GM21360 (cell line): ENCODE measurements at regions not wholly inside any gene's neighbourhood (a gene's known extent, or its start where the extent isn't known, plus 50 kb on each side); places are given as distances from the start of the nearest gene placed in this dataset.
A peak's percentile ranks its signal among the peaks of the same experiment; 100 is the strongest.
"Not testable (repeated sequence)": the region's sequence is repeated elsewhere in the genome, so short reads cannot be mapped to it uniquely, and the experiment has no call there.

Source experiments
- ATAC-seq: cut with Tn5 transposase; IDR thresholded peaks from one replicate; pipeline ENCODE4 v1.9.1; 2021; ENCODE audit warnings: mild to moderate bottlenecking, moderate library complexity; ENCODE audit not compliant: unreplicated experiment

DNA sequence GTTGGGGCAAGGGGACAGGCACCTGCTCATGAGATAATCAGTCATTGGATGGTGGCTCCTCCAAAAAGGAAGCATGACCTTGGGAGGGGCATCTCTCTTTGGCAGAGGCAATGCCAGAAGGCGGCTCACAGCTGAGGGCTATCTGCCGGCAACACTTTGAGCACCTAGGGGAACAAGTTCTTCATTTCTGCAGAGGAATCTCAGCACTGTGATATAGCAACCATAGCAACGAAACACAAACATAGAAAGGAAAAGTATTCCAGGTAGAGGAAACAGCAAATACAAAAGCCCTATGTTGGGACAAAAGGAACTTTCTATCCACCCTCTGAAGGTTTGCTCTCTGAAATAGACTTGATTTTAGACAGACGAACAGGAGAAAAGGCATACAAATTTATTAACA lies 89.1 kb upstream of the NEDD4L start:
- no peak for ATAC-seq

DNA sequence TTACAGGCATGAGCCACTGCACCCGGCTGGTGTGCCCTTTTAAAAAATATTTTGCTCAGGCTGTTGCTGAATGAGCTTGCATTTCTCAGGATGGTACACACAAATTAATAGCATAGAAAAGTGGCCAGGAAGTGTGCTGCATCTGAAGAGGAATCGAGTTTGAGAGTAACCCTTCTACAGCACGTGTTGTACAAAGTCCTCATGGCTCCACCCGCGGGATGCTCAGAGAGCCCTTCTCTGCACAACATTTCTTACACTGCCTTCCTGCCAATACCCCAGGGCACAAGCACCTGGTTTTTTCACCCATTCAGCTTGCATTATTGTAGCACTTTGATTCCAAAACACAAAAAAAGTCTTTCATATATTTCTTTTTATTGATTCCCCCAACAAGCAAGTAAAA lies 90.1 kb upstream of the NEDD4L start:
- ATAC-seq = no peak

GRCh38 chr18:57951999-57952774 lies 91.8 kb upstream of the NEDD4L start:
- no peak for ATAC-seq

- peak; percentile 62 for ATAC-seq
These were observed 92.8 kb upstream of the NEDD4L start for GRCh38 chr18:57951117-57951796.

- no peak for ATAC-seq
These were observed 93.5 kb upstream of the NEDD4L start for GRCh38 chr18:57950542-57950941.

DNA sequence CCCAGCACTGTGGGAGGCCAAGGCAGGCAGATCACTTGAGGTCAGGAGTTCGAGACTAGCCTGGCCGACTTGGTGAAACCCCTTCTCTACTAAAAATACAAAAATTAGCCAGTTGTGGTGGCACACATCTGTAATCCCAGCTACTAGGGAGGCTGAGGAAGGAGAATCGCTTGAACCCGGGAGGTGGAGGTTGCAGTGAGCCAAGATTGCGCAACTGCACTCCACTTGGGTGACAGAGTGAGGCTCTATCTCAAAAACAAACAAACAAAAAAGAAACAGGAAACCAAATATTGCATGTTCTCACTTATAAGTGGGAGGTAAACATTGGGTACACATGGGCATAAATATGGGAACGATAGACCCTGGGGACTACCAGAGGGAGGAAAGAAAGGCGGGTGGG lies 94.7 kb upstream of the NEDD4L start:
- ATAC-seq = not testable (repeated sequence)

GRCh38 chr18:57947117-57947516 lies 96.9 kb upstream of the NEDD4L start:
- ATAC-seq = no peak

DNA sequence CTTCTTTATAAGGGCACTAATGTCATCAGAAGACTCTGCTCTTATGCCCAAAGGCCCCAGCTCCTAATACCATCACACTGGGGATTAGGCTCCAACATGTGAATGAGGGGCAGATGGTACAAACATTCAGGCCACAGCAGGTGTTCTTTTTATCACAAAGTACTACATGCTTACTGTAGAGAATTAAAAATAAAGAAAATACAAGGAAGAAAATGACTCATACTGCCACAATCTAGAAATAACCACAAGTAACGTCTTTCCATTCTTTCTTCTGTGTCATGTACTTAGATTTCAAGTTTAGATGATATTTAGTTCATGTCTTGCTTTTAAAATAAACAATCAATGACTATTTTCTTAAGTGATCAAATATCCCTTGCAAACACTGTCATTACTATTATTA lies 100.3 kb upstream of the NEDD4L start:
- no peak for ATAC-seq

DNA sequence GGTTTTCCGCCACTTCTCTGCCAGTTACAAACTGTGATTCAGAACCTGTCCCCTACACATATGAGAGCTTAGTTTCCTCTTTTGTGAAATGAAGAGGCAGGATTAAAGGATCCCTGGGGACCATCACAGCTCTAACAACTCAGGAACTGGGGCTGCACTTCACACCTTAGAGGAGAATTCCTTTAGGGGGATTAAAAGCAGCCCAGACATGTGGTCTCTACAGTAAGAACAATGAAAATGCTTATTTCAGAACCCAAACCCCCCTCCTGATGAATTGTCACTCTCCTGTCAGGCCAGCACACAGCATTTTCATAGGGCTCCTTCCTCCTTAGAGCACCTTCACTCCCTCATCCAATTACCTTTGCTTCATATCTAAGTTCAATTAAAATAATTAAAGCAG lies 101.5 kb upstream of the NEDD4L start:
- no peak for ATAC-seq

GRCh38 chr18:57941841-57942489 lies 102.1 kb upstream of the NEDD4L start:
- no peak for ATAC-seq

GRCh38 chr18:57940166-57940660 lies 103.8 kb upstream of the NEDD4L start:
- ATAC-seq = no peak

- not testable (repeated sequence) for ATAC-seq
These were observed 109.7 kb upstream of the NEDD4L start for GRCh38 chr18:57934375-57934774.

DNA sequence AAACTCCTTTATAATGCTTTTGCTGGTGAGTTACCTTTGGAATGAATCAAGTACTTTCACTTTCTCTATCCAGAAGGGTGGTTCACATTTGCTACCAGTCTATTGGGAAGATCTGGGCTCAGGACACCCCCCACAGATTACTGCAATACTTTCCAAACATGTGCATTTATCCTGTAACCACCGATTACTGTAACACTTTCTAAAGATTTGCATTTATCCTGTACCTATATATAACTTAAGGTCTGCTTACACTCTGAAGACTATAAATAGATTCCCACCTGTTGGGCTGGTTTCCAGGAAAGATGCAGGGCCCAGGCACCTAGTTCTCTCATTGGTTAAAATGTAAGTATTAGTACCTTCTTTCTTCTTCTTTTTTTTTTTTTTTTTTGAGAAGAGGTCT lies 113.0 kb upstream of the NEDD4L start:
- no peak for ATAC-seq

- no peak for ATAC-seq
These were observed 113.5 kb upstream of the NEDD4L start for GRCh38 chr18:57930476-57930875.

GRCh38 chr18:57929922-57930321 lies 114.1 kb upstream of the NEDD4L start:
- ATAC-seq = no peak

- ATAC-seq = no peak
These were observed 115.6 kb upstream of the NEDD4L start for GRCh38 chr18:57928466-57928865.

DNA sequence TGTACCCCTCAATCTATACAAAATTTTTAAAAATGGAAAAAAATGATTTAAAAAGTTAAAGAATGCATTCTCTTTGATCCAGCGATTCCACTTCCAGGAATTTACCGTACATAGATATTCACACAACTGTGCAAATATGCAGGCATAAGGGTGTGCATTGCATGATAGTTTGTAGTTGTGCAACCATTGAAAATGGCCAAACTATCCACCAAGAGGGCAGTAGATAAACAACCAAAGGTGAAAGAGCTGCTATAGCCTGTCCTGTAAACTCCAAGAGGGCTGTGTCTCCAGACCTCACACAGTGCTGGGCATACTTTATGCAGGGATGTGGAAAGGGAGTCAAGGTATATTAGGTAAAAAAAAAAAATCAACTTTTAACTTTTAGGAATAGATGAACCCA lies 116.5 kb upstream of the NEDD4L start:
- ATAC-seq = no peak

DNA sequence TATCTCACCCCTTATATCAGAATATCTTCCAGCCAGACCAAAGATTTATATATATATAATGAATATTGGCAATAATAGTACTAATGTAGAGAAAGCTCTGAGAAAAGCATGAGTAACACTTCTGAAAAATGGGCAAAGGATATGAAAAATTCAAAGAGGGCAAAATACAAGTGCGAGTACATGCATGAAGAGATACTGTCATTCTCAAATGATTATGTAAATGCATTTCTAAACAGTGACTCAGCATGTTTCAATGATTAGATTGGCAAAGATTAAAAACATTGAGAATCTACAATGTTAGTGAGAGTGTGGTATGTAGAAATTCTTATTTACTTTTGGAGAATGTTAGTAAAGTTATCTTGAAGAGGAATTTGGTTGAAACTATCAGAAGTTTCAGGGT lies 118.3 kb upstream of the NEDD4L start:
- ATAC-seq = no peak

DNA sequence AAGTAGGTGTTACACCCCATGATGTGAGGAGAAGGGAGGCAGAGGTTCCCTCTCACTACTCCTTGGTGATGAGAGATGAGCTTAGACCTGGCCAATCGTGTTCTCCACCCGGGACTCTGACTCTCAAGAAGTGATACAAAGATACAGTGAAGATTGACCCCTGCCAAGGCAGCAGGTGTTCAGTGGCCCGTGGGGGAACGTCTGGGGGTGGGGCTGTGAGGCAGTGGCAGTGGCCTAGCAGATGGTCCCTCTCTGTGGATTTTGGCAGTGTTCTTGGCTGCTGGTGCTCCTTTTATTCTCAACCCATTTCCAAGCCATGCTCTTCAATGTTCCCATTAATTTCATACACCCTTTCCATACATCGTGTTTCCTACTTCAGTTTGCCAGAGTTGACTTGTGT lies 120.4 kb upstream of the NEDD4L start:
- no peak for ATAC-seq

GRCh38 chr18:57922885-57923284 lies 119.8 kb upstream of the ATP8B1 start:
- no peak for ATAC-seq

GRCh38 chr18:57921708-57922107 lies 118.6 kb upstream of the ATP8B1 start:
- no peak for ATAC-seq

GRCh38 chr18:57920036-57920435 lies 116.9 kb upstream of the ATP8B1 start:
- ATAC-seq = no peak
